ENCODE measurements at regions not wholly inside any gene's neighbourhood (a gene's known extent, or its start where the extent isn't known, plus 50 kb on each side); places are given as distances from the start of the nearest gene placed in this dataset.

DNA sequence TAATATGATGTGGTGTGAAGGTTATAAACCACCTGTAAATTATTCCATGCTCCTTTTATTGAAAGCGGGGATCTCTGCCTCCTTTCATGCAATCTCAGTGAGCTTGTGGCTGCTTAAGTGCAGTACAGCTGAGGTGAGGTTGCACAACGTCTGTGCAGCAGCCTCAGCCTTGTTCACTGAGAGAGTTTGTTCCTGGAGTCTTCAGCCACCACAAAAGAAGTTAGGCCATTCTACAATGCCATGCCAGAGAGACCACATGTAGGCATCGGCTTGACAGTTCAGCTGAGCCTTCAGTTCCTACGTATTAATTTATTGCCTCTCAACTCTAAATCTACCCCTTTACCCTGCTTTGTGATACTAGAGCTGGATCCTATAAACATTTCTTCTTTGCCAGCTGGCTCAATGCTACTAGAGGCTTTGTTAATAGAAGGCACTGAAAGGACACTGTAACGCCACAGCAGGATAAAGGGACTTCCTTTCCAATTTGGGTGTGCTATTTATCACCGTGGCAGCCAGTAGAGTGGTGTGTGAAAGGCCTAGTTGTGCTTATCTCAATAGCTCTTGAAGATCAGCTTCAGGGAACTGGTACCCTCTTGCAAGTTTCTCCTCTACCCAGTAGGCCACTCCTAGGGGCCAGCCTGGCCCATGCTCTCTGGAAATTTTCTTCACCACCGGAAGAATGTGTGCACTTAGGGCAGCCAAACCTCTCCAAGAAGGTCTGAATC, 337.7 kb downstream of the IPO8 start:
- H3K9me3 Mint-ChIP-seq (ENCODE audit: insufficient read depth): no peaks in the 10 kb centered on the region

More for the DNA sequence above, 337.7 kb downstream of the IPO8 start:
- H3K9ac ChIP-seq (ENCODE audit: low read length): no peak overlapping the region
- Mint-ChIP-seq H3K27ac (no peak overlapping the region), H3K4me1 (no peaks in the 10 kb centered on the region), H3K4me3 (no peak overlapping the region), H3K27me3 (no peaks in the 10 kb centered on the region)
- DNase-seq: no peak
- H3K4me3 ChIP-seq (ENCODE audit: control extremely low read depth in 1 of 5, extremely low read depth in 1 of 5, insufficient read depth in 1 of 5, low read depth in 2 of 5, low read length in 4 of 5): no peak overlapping the region
- TF ChIP-seq EZH2 (IDR thresholded peaks at IDR 0.05; ENCODE audit: borderline replicate concordance, insufficient read depth, low read depth, low read length, poor library complexity, severe bottlenecking) (no peak), CTCF (IDR thresholded peaks at IDR 0.05) (no peak)
- H2AFZ ChIP-seq (ENCODE audit: insufficient read depth, low read depth, low read length, poor library complexity, severe bottlenecking): no peak overlapping the region
- H4K20me1 ChIP-seq (ENCODE audit: control insufficient read depth, insufficient read depth, low read length, poor library complexity, severe bottlenecking): no peaks in the 10 kb centered on the region
- H3K27me3 ChIP-seq (replicated peaks in 1 of 4; ENCODE audit: control extremely low read depth in 1 of 4, control insufficient read depth in 3 of 4, insufficient read depth in 4 of 4, low read length in 3 of 4): no peaks in the 10 kb centered on the region
- WGBS (ENCODE audit: insufficient coverage): 60% methylated on average over 6 of the region's 7 CpGs
- peaks cover 0 to 5% (median 4%) of the 10 kb centered on the region in 3 donors for H3K9me3 ChIP-seq (ENCODE audit: control extremely low read depth in 1 of 3, control insufficient read depth in 2 of 3, insufficient read depth in 1 of 3, low read length in 2 of 3)
- no peak overlapping the region for H3K4me2 ChIP-seq (replicated peaks; ENCODE audit: low read depth, low read length, poor library complexity, severe bottlenecking)
- no peaks in the 10 kb centered on the region for H3K36me3 ChIP-seq (replicated peaks in 1 of 2; ENCODE audit: control extremely low read depth in 1 of 2, control insufficient read depth in 1 of 2, extremely low read depth in 1 of 2, insufficient read depth in 2 of 2, low read length in 1 of 2)
- H3K79me2 ChIP-seq (ENCODE audit: control insufficient read depth, insufficient read depth, low read length): no peaks in the 10 kb centered on the region
- ATAC-seq (ENCODE audit: low read depth): no peak
- no peaks in the 10 kb centered on the region for H3K4me1 ChIP-seq (ENCODE audit: control insufficient read depth in 2 of 2, insufficient read depth in 2 of 2, low read length in 2 of 2)
- POLR2A ChIA-PET: no interaction called here
- no peak overlapping the region for H3K27ac ChIP-seq (ENCODE audit: low read length in 2 of 2)
- intact Hi-C loops (cut with micrococcal nuclease): no loop called here
- CTCF ChIA-PET: no interaction called here
